ENCODE measurements at regions not wholly inside any gene's neighbourhood (a gene's known extent, or its start where the extent isn't known, plus 50 kb on each side); places are given as distances from the start of the nearest gene placed in this dataset.

DNA sequence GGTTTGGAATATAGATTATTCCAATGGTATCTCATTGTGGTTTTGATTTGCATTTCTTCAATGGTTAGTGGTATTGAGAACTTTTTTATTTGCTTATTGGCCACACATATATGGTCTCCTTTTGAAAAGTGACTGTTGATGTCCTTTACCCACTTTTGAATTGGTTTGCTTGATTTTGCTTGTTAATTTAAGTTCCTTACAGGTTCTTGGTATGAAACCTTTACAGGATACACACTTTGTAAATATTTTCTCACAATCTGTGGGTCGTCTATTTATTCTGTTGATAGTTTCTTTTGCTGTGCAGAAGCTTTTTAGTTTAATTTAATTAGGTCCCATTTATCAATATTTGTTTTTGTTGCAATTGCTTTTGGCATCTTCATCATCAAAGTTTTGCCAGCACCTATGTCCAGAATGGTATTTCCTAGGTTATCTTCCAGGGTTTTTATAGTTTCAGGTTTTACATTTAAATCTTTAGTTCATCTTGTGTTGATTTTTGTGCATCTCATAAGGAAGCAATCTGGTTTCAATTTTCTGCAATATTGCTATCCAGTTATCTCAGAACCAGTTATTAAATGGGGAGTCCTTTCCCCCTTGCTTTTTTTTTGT, 475.7 kb upstream of the PABPC4L start (continued):
- TF ChIP-seq, protein P1, sequence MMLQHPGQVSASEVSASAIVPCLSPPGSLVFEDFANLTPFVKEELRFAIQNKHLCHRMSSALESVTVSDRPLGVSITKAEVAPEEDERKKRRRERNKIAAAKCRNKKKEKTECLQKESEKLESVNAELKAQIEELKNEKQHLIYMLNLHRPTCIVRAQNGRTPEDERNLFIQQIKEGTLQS (IDR thresholded peaks at IDR 0.05): no peak
- TF ChIP-seq ZFX (IDR thresholded peaks at IDR 0.05): no peak

DNA sequence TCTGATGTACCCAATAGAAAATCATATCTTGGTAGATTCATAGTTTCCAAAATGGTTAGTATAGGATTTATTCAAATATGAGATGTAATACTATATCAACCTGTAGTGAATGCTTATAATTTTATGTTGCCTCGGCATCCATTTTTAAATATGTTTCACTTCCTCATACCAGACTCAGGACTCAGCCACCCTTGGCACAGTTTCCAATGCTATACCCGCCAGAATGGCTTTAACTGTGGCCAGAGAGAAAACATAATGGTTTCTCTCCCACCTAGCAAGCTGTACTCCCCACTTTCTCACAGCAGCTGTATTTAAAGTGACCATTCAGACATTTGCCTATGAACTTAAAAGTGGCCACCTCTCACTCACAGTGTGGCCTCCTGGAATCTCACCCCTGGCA, 466.6 kb upstream of the PABPC4L start:
- H3K4me2 ChIP-seq (ENCODE audit: low read length): peak overlapping the region; percentile 18; the same call in 1 of the 2 replicates
- BruUV-seq (replicated peaks): no TSS peak
- H3K9me3 ChIP-seq (ENCODE audit: control insufficient read depth in 1 of 2, insufficient read depth in 1 of 2, low read depth in 1 of 2, low read length in 2 of 2): no peaks in the 10 kb centered on the region
- no peak overlapping the region for H3K27ac ChIP-seq (ENCODE audit: low read depth, low read length)
- ChIA-PET CTCF (no interaction called here), POLR2A (no interaction called here), RAD21 (ENCODE audit: low non-redundant PET in 1 of 2, low total read pairs in 2 of 2, uncharacterized antibody in 2 of 2, unreplicated experiment in 2 of 2) (interaction anchor here in 1 of 2 experiments (1.1 kb wide), 1 partner anchor 447 kb away, joined by 3 read pairs; no protein-coding TSS in a partner anchor)
- H3K36me3 ChIP-seq (ENCODE audit: control insufficient read depth in 1 of 2, insufficient read depth in 2 of 2, low read length in 2 of 2): no peaks in the 10 kb centered on the region
- H4K20me1 ChIP-seq (ENCODE audit: insufficient read depth): no peaks in the 10 kb centered on the region
- ATAC-seq: no peak
- H3K79me2 ChIP-seq (ENCODE audit: insufficient read depth, low read length): no peaks in the 10 kb centered on the region
- peaks cover 0 to 7% of the 10 kb centered on the region in 2 experiments; a peak in 1 of 4 replicates for H3K4me1 ChIP-seq (ENCODE audit: control insufficient read depth in 1 of 2, insufficient read depth in 2 of 2, low read length in 2 of 2)
- intact Hi-C loops (cut with micrococcal nuclease): no loop called here
- no peak overlapping the region for H3K9ac ChIP-seq (ENCODE audit: low read length)
- H3K9me2 ChIP-seq (ENCODE audit: insufficient read depth): no peaks in the 10 kb centered on the region
- TF ChIP-seq FOSL1 (IDR thresholded peaks at IDR 0.05; ENCODE audit: low read depth): no peak
- no peak for TF ChIP-seq EZH2 (IDR thresholded peaks at IDR 0.05)
- TF ChIP-seq YY1 (IDR thresholded peaks at IDR 0.05; ENCODE audit: extremely low read depth, insufficient replicate concordance, low read depth, low read length): no peak
- no peak for TF ChIP-seq SIN3A (IDR thresholded peaks at IDR 0.05; ENCODE audit: low read depth)
- no peak for TF ChIP-seq ZFX (IDR thresholded peaks at IDR 0.05)
- TF ChIP-seq SP1 (IDR thresholded peaks at IDR 0.05; ENCODE audit: low read depth): no peak
- no peak for TF ChIP-seq POLR2A (IDR thresholded peaks at IDR 0.05; ENCODE audit: borderline replicate concordance, extremely low read depth, insufficient read depth, insufficient read length)
- TF ChIP-seq CBX3 (IDR thresholded peaks at IDR 0.05; ENCODE audit: low read depth): no peak
- no peak for TF ChIP-seq POLR2AphosphoS5 (IDR thresholded peaks at IDR 0.05; ENCODE audit: low read depth, low read length)
- TF ChIP-seq ELF1 (IDR thresholded peaks at IDR 0.05; ENCODE audit: borderline replicate concordance, low read depth): no peak
- TF ChIP-seq, protein P2, sequence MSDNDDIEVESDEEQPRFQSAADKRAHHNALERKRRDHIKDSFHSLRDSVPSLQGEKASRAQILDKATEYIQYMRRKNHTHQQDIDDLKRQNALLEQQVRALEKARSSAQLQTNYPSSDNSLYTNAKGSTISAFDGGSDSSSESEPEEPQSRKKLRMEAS (IDR thresholded peaks at IDR 0.05): no peak
- H3K27me3 ChIP-seq (ENCODE audit: insufficient read depth, low read length): no peaks in the 10 kb centered on the region
- H3K4me3 ChIP-seq (replicated peaks in 1 of 2; ENCODE audit: low read depth in 1 of 2, low read length in 2 of 2): no peak overlapping the region
- peak overlapping the region; percentile 95 for H2AFZ ChIP-seq (ENCODE audit: low read depth, low read length, poor library complexity, severe bottlenecking)
- peak; percentile 1 for DNase-seq (ENCODE audit: low read depth, low spot score)

All from HCT116 (cell line).